ENCODE measurements at regions not wholly inside any gene's neighbourhood (a gene's known extent, or its start where the extent isn't known, plus 50 kb on each side); places are given as distances from the start of the nearest gene placed in this dataset.

DNA sequence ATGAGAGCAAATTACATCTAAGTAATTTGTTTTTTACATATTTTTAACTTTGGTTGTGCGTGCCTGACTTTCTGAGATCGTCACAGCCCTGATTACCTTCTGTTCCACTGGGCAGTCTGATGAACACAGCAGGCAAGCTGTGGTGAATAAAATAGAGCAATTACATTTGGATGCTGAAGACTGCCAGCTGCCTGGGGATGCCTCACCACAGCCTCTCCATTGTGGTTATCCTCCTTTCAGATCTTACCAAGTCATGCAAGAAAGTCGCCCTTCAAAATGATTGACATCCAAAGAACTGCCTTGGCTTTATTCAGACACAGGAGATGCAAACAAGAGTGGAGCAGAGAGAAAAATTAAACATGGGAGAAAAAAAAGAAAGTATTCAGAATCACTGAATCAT, 456.6 kb upstream of the TMPO start:
- H3K27ac Mint-ChIP-seq: no peak overlapping the region
- TF ChIP-seq, protein P1, sequence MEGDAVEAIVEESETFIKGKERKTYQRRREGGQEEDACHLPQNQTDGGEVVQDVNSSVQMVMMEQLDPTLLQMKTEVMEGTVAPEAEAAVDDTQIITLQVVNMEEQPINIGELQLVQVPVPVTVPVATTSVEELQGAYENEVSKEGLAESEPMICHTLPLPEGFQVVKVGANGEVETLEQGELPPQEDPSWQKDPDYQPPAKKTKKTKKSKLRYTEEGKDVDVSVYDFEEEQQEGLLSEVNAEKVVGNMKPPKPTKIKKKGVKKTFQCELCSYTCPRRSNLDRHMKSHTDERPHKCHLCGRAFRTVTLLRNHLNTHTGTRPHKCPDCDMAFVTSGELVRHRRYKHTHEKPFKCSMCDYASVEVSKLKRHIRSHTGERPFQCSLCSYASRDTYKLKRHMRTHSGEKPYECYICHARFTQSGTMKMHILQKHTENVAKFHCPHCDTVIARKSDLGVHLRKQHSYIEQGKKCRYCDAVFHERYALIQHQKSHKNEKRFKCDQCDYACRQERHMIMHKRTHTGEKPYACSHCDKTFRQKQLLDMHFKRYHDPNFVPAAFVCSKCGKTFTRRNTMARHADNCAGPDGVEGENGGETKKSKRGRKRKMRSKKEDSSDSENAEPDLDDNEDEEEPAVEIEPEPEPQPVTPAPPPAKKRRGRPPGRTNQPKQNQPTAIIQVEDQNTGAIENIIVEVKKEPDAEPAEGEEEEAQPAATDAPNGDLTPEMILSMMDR (IDR thresholded peaks at IDR 0.05; ENCODE audit: unreplicated experiment): no peak
- no peaks in the 10 kb centered on the region for H3K27me3 Mint-ChIP-seq
- DNase-seq (ENCODE audit: low spot score, unreplicated experiment): no peak
- H3K9me3 Mint-ChIP-seq (ENCODE audit: low read depth): no peaks in the 10 kb centered on the region
- H3K36me3 Mint-ChIP-seq (ENCODE audit: insufficient read depth): no peaks in the 10 kb centered on the region
- H3K4me1 Mint-ChIP-seq (ENCODE audit: low read depth): no peaks in the 10 kb centered on the region
- no peak overlapping the region for H3K4me3 Mint-ChIP-seq (ENCODE audit: low read depth)

DNA sequence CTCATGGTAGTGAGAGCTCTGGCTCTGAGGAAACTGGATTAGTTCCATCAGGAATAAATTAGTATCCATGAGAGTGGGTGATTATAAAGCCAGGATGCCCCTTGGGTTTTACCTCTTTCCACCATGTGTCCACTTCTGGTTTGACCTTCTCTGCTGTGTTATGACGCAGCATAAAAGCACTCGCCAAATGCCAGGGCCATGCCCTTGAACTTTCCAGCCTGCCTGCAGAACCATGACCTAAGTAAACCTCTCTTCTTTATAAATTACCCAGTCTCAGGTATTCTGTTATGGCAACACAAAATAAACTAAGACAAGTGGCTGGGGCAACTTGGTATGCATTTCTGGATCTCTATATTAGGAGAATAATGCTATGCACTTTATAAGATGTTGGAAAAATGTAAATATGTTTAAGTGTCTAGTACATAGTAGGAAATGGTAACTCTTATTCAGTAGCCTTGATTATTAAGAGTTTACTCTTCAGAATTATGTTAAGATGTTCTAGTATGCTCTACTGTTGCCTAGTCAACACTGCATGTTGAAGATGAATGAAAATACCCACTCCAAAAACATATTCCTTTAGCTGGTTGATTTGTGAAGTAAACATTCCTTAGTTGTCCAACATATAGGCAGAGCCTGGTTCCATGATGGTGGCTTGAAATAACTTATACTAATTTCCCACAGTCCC, 455.6 kb upstream of the TMPO start:
- no peaks in the 10 kb centered on the region for H3K36me3 Mint-ChIP-seq (ENCODE audit: insufficient read depth)
- no peaks in the 10 kb centered on the region for H3K9me3 Mint-ChIP-seq (ENCODE audit: low read depth)
- H3K4me1 Mint-ChIP-seq (ENCODE audit: low read depth): no peaks in the 10 kb centered on the region

DNA sequence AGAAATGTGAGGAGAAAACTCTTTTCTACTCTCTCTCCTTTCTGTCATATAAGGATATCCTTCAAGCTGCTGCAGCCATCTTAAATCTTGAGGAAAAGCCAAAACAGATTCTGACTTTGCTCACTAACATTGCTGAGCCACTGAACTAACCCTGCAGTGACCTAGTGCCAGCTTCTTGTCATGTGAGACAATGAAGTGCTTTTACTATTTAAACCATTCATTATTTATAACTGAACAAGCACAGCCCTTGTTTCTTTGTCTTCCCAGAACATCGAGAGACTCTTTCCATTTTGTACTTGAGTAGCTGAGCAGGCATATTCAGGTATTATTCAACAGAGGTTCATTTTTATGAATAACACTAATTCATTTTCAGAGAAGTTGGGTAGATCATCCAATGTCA, 455.0 kb upstream of the TMPO start:
- DNase-seq (ENCODE audit: low spot score, unreplicated experiment): no peak
- H3K4me3 Mint-ChIP-seq (ENCODE audit: low read depth): no peak overlapping the region
- TF ChIP-seq, protein P1 (IDR thresholded peaks at IDR 0.05; ENCODE audit: unreplicated experiment): no peak
- H3K36me3 Mint-ChIP-seq (ENCODE audit: insufficient read depth): no peaks in the 10 kb centered on the region
- no peaks in the 10 kb centered on the region for H3K9me3 Mint-ChIP-seq (ENCODE audit: low read depth)
- no peaks in the 10 kb centered on the region for H3K4me1 Mint-ChIP-seq (ENCODE audit: low read depth)
- H3K27me3 Mint-ChIP-seq: no peaks in the 10 kb centered on the region
- H3K27ac Mint-ChIP-seq: no peak overlapping the region

More for the DNA sequence above, 455.6 kb upstream of the TMPO start:
- Mint-ChIP-seq H3K27me3 (no peaks in the 10 kb centered on the region), H3K4me3 (ENCODE audit: low read depth) (no peak overlapping the region), H3K27ac (no peak overlapping the region)
- no peak for DNase-seq (ENCODE audit: low spot score, unreplicated experiment)
- TF ChIP-seq, protein P1 (IDR thresholded peaks at IDR 0.05; ENCODE audit: unreplicated experiment): no peak

DNA sequence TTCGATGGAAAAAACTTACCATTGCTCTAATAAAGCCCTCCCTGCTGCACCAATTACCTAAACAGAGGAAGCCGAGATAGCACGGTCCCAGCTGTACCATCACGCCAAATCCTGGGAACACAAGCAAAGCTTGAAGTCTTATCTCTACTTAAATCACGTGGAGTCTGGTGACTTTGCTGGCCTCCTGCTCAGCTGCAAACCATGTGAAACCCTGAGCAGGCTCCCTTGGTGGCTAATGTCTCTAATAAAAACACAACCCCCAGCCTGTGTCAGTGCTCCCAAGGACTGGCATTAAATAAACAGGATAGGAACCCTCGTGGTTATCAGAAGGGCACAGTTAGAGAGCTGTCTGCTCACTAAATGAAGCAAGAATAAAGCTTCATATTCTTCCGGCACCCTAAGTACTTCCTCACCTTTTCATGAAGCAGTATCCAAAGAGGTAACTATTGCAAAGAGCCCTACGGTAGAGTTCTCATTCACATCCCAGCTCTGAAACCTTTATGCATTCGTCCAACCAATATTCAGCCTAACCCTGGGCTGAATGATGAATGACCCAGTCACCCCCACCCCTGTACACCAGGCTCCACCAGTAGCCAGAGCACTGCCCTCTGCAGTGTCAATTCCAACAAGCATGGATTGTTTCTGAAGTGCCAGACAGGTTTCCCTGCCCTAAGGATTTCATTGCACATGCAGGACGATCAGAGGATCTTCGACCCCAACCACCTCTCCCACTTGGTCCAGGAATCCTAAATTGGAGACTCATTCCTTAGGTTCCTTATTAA, 452.7 kb upstream of the TMPO start:
- DNase-seq (ENCODE audit: low spot score, unreplicated experiment): no peak
- no peaks in the 10 kb centered on the region for H3K9me3 Mint-ChIP-seq (ENCODE audit: low read depth)
- TF ChIP-seq, protein P1 (IDR thresholded peaks at IDR 0.05; ENCODE audit: unreplicated experiment): no peak
- H3K27ac Mint-ChIP-seq: no peak overlapping the region
- no peaks in the 10 kb centered on the region for H3K36me3 Mint-ChIP-seq (ENCODE audit: insufficient read depth)
- H3K27me3 Mint-ChIP-seq: no peaks in the 10 kb centered on the region
- no peaks in the 10 kb centered on the region for H3K4me1 Mint-ChIP-seq (ENCODE audit: low read depth)
- H3K4me3 Mint-ChIP-seq (ENCODE audit: low read depth): no peak overlapping the region

DNA sequence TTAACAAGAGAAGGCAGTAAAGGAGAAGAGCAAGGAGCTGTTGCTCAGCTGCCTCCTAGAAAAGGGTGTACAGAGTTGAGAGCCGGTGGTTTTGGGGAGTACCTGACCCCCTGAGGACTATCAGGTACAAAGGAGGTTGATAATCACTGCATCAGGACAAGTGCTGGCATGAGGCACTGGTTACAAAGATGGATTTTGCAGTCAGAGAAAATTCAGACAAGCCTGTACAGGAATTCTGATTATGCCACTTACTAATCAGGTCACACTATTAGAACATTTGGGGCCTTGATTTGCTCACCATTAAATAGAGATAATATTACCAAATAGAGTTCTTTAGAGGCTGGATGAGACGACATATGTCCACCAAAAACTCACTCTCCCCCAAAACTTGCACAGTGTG, 450.9 kb upstream of the TMPO start:
- Mint-ChIP-seq H3K9me3 (ENCODE audit: low read depth) (no peaks in the 10 kb centered on the region), H3K4me3 (ENCODE audit: low read depth) (no peak overlapping the region), H3K27me3 (no peaks in the 10 kb centered on the region), H3K36me3 (ENCODE audit: insufficient read depth) (no peaks in the 10 kb centered on the region), H3K4me1 (ENCODE audit: low read depth) (peaks cover 2% of the 10 kb centered on the region), H3K27ac (no peak overlapping the region)
- no peak for DNase-seq (ENCODE audit: low spot score, unreplicated experiment)
- TF ChIP-seq, protein P1 (IDR thresholded peaks at IDR 0.05; ENCODE audit: unreplicated experiment): no peak

Measured in progenitor cell of endocrine pancreas (in vitro differentiated cells).